ENCODE measurements at regions not wholly inside any gene's neighbourhood (a gene's known extent, or its start where the extent isn't known, plus 50 kb on each side); places are given as distances from the start of the nearest gene placed in this dataset.

- TF ChIP-seq POLR2A (IDR thresholded peaks at IDR 0.05; ENCODE audit: low read length) (no peak), GATA1 (IDR thresholded peaks at IDR 0.05; ENCODE audit: low read depth, low read length) (no peak)
Measured at GRCh38 chr13:90444232-90444631, 903.3 kb upstream of the MIR17HG start.

Data from erythroblast (primary cell).